ENCODE measurements at regions not wholly inside any gene's neighbourhood (a gene's known extent, or its start where the extent isn't known, plus 50 kb on each side); places are given as distances from the start of the nearest gene placed in this dataset.

- WGBS, 5 donors, result 76 to 85% (median 79%) methylated on average over 1 of the region's 1 CpG
- Histone ChIP-seq H3K9me3 (peaks cover 0 to 30% (median 14%) of the 10 kb centered on the region in 8 donors), H3K4me1 (no peaks in the 10 kb centered on the region), H3K27ac (no peak overlapping the region), H3K27me3 (replicated peaks in 1 of 7) (no peaks in the 10 kb centered on the region), H3K36me3 (no peaks in the 10 kb centered on the region), H3K4me3 (no peak overlapping the region)
- TF ChIP-seq CTCF (IDR thresholded peaks at IDR 0.05 in 8 of 11, conservative IDR thresholded peaks at IDR 0.05 in 3 of 11) (no peak), POLR2A (IDR thresholded peaks at IDR 0.05) (no peak), POLR2AphosphoS5 (IDR thresholded peaks at IDR 0.05) (no peak)
- no peak for DNase-seq
- intact Hi-C loops (cut with DNase I; ENCODE audit: low total_unique reads), result no loop called here
Measured at GRCh38 chr10:2463316-2463715, 604.0 kb upstream of the PFKP start.

GRCh38 chr10:2462581-2462980 is 604.8 kb upstream of the PFKP start:
- H3K36me3 ChIP-seq, result no peaks in the 10 kb centered on the region
- H3K9me3 ChIP-seq, result peaks cover 0 to 29% (median 14%) of the 10 kb centered on the region in 8 donors
- H3K27me3 ChIP-seq (replicated peaks in 1 of 7), result no peaks in the 10 kb centered on the region
- intact Hi-C loops (cut with DNase I; ENCODE audit: low total_unique reads), result no loop called here
- H3K4me1 ChIP-seq, result no peaks in the 10 kb centered on the region
- H3K4me3 ChIP-seq, result no peak overlapping the region
- H3K27ac ChIP-seq, result no peak overlapping the region
- 73 to 96% (median 84%) methylated on average over 1 of the region's 1 CpG for WGBS, 5 donors
- TF ChIP-seq POLR2A (IDR thresholded peaks at IDR 0.05), result no peak
- TF ChIP-seq CTCF (IDR thresholded peaks at IDR 0.05 in 8 of 11, conservative IDR thresholded peaks at IDR 0.05 in 3 of 11), result no peak
- no peak for TF ChIP-seq POLR2AphosphoS5 (IDR thresholded peaks at IDR 0.05)
- DNase-seq, result no peak

- intact Hi-C loops (cut with DNase I; ENCODE audit: low total_unique reads), result no loop called here
- no peak for DNase-seq
- WGBS, 5 donors, result 61 to 79% (median 73%) methylated on average over 1 of the region's 1 CpG
- Histone ChIP-seq H3K4me3 (no peak overlapping the region), H3K27me3 (replicated peaks in 1 of 7) (no peaks in the 10 kb centered on the region), H3K4me1 (no peaks in the 10 kb centered on the region), H3K9me3 (peaks cover 0 to 24% (median 11%) of the 10 kb centered on the region in 8 donors), H3K36me3 (no peaks in the 10 kb centered on the region), H3K27ac (no peak overlapping the region)
- TF ChIP-seq POLR2A (IDR thresholded peaks at IDR 0.05) (no peak), POLR2AphosphoS5 (IDR thresholded peaks at IDR 0.05) (no peak), CTCF (IDR thresholded peaks at IDR 0.05 in 8 of 11, conservative IDR thresholded peaks at IDR 0.05 in 3 of 11) (no peak)
Measured at GRCh38 chr10:2460812-2461211, 606.5 kb upstream of the PFKP start.

- H3K4me3 ChIP-seq, result no peak overlapping the region
- WGBS, 5 donors, result 70 to 86% (median 78%) methylated on average over 2 of the region's 2 CpGs
Measured at GRCh38 chr10:2459713-2460112, 607.6 kb upstream of the PFKP start.

More at GRCh38 chr10:2459713-2460112, 607.6 kb upstream of the PFKP start:
- intact Hi-C loops (cut with DNase I; ENCODE audit: low total_unique reads), result no loop called here
- Histone ChIP-seq H3K4me1 (no peaks in the 10 kb centered on the region), H3K27me3 (replicated peaks in 1 of 7) (no peaks in the 10 kb centered on the region), H3K27ac (no peak overlapping the region), H3K36me3 (no peaks in the 10 kb centered on the region), H3K9me3 (peaks cover 0 to 17% (median 4%) of the 10 kb centered on the region in 8 donors)
- TF ChIP-seq POLR2AphosphoS5 (IDR thresholded peaks at IDR 0.05) (no peak), CTCF (IDR thresholded peaks at IDR 0.05 in 8 of 11, conservative IDR thresholded peaks at IDR 0.05 in 3 of 11) (no peak), POLR2A (IDR thresholded peaks at IDR 0.05) (no peak)
- DNase-seq, result no peak

Measured in spleen (tissue), 11 donors.